Mesenteric fat pad (tissue), 1 donor: ENCODE measurements at regions not wholly inside any gene's neighbourhood (a gene's known extent, or its start where the extent isn't known, plus 50 kb on each side); places are given as distances from the start of the nearest gene placed in this dataset.

Experiments used
- DNase-seq: peaks from one replicate; pipeline ENCODE4 v3.0.0-alpha.2; 2020; ENCODE audit warnings: low spot score
- donor health status: DM: yes; HTN: yes; CAD: no.

- DNase-seq: no peak
These were observed 243.7 kb downstream of the SLC16A7 start for GRCh38 chr12:59839514-59839913.

DNA sequence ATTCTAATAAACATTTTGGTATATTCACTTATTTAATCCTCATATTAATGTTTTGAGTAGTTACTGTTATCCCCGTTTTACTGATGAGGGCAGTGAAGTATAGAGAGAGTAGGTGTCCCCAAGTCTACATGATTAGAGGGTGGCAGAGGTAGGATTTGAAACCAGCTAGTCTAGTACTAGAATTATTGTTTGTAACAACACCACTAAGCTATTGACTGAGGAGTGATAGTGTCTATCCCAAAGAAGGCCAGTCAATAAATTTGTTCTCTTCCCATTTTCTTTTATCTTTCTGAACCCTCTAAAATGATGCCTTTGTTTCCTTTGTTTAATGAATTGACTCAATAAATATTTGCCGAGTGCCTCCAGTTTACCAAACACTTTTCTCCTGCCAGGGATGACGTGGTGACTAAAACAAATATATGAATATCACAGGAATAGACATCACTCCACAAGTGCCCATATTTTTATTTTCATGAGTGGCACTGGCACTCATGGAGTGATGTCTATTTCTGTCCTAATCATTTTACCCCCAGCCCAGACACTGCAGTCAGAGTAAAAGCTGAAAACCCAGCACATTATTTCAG lies 247.5 kb downstream of the SLC16A7 start:
- no peak for DNase-seq

GRCh38 chr12:59844750-59845149 lies 248.9 kb downstream of the SLC16A7 start:
- DNase-seq: no peak

DNA sequence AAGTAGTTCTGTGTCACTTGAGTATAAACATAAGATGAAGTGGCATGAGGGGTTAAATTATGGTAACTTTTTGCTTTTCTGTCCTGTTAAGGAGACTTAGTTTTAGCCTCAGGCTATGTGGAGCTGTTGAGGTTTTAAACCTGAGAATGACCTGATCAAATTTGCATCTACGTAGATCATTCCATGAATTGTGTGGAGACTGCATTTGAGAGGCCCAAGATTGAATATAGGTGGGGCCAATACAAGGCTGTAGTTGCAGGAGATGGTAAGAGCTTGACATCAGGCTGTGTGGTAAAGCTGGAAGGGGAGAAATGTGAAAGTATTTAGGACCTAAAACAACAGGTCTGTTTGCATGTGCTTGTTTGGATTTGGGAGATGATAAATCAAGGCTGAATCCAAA lies 249.5 kb downstream of the SLC16A7 start:
- no peak for DNase-seq

GRCh38 chr12:59847127-59847526 lies 251.3 kb downstream of the SLC16A7 start:
- DNase-seq: no peak

GRCh38 chr12:59850268-59850667 lies 254.4 kb downstream of the SLC16A7 start:
- no peak for DNase-seq

DNA sequence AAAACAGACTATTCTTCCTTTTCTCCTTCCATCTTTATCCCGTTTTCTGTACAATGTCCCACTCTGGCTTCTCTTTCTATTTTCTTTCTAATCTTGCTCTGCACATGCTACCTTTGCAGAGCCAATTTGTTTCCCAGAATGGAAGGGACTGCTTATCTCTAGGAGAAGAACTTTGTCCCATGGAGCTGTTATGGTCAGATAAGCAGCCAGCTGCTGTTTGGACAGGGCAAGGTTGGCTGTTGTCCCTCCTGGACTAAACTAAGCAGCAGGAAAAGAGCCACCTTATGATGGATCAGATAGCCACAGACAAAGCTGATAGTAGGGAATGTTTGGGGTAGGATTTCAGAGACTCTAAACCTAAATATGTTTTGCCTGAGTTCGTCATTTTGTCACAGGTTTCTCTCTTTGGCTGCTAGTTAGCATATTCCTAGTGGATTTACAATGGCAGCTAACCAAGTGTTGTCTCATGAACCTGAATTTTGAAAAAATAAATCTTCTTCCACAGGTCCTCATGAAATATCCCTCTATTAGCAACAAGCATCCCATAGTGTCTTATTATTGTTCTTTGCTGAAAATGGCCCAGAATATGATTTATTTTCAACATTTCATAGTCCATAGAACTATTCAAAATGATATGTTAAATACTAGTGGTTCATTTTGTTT lies 262.8 kb downstream of the SLC16A7 start:
- DNase-seq: no peak

GRCh38 chr12:59859171-59859510 lies 263.3 kb downstream of the SLC16A7 start:
- no peak for DNase-seq

DNA sequence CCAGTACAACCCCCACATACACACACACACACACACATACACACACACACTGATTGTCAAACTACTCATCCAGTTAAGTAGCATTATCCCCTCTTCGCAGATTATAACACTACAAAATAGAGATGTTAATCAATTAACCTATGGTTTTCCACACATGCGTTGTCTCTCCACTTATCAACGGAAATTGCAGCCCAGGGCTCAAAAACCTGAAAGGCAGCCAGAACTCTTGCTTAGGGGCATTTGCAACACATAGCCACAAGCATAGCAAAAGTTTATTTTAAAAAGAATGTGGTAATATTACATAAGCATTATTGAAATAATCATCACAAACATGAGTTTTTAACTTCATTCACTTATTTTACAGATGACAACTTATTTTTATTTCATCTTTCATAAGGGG lies 265.8 kb downstream of the SLC16A7 start:
- no peak for DNase-seq

- no peak for DNase-seq
These were observed 271.2 kb downstream of the SLC16A7 start for GRCh38 chr12:59867055-59867454.

- DNase-seq: no peak
These were observed 271.9 kb downstream of the SLC16A7 start for GRCh38 chr12:59867689-59868088.

DNA sequence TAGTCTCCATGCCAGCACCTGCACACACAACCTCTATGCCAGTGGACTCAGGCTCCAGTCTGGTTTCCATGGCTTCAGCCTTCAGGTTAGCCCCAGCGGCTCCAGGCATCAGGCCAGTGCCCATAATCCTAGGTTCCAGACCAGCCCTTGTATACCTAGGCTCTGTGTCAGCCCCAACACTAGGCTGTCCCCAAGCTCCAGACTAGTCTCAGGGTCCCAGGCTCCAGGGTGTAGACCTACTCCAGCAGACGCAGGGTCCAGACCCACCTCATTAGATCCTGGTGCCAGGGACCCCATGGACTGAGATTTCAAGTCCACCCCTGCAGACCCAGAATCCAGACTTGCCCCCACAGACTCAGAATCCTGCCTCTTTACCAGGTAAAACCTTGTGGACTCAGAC lies 275.9 kb downstream of the SLC16A7 start:
- no peak for DNase-seq

DNA sequence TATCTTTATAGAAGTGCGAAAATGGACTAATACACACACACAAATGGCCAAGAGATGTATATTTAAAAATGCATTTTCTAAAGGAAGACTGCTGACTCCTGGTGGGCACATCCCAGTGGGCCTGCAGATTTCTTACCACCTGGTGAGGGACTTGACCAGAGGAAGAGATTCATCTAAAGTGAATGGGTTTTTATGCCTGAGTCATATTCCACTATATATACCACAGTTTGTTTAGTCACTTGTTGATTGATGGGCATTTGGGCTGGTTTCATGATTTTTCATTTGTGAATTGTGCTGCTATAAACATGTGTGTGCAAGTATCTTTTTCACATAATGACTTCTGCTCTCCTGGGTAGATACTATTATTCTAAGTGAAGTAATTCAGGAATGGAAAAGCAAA lies 277.3 kb downstream of the SLC16A7 start:
- DNase-seq: no peak

- DNase-seq: no peak
These were observed 279.0 kb downstream of the SLC16A7 start for GRCh38 chr12:59874781-59875180.

- no peak for DNase-seq
These were observed 290.4 kb downstream of the SLC16A7 start for GRCh38 chr12:59886131-59886733.

- DNase-seq: no peak
These were observed 291.3 kb downstream of the SLC16A7 start for GRCh38 chr12:59887178-59887577.

GRCh38 chr12:59890896-59891579 lies 295.2 kb downstream of the SLC16A7 start:
- no peak for DNase-seq

DNA sequence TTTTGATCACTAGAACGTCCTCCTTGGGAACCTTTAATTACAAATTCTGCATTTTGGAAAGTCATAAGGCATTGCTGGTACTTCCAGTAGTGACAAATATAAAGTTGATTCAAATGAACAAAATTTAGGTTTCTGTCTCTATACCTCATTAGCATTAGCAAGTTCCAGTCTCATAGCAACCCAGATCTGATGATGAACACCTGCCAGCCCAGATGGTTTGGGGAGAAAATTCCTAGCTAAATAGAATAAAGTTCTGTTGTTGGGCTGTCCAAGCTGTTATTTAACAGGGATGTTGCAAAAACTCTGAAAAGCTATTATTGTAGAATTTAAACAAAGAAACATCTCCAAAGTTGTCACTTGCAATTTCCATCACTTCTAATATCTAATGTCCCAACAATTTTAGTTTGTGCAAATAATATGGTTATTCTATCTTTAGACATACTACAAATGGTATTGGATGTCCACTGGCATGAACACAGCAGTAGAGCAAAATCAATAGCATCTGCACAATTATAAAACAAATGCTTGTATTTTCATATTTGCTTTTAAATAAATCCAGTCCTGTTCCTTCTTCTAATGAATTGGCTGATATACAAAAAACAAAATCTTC lies 299.4 kb downstream of the SLC16A7 start:
- DNase-seq: no peak

DNA sequence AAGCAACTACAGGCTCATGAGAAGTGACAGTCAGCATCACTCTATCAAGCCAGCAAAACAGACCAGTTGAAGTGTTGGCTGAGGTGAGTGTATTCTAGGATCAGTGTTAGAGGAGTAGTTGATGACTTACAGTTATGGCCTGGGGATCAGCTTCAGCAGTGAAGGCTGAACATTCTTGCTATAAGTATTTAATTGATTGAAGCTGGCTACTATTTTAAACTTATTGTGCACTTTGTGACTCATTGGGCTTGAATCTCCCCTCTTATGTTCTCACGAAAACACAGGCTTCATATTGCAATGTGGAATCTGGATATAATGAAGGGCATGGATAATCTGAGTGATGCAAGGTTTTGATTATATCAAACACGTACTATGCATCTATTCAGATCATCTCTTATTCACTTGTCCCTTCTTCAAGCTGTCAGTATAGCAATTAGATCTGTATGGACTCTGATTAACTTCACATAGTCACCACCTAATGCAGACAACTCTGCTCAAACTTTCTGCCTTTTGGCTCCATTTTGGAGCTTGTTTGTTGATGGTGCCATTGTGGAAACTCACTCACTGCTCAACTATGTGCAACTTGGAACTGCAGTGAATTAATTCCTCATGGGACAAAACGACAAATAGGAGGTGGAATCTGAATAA lies 309.2 kb downstream of the SLC16A7 start:
- DNase-seq: no peak

DNA sequence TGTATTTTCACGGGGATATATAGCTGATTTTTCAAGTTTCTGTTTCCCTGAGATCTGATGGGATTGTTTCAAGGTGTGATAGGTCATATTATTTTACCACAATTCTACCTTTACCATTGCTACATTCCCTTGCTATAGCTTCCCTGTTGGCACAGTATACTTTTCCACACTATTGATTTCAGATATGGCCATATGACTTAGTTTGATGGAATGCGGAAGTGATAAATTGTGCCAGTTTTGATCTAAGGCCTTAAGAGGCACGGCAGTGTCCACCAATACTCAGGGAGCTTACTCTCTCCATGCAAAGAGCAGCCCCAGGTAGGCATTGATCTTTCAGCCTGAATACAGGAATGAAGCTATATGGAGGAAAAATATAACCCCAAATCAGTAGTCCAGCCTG lies 315.7 kb downstream of the SLC16A7 start:
- no peak for DNase-seq

- DNase-seq: no peak
These were observed 321.2 kb downstream of the SLC16A7 start for GRCh38 chr12:59916988-59917387.

DNA sequence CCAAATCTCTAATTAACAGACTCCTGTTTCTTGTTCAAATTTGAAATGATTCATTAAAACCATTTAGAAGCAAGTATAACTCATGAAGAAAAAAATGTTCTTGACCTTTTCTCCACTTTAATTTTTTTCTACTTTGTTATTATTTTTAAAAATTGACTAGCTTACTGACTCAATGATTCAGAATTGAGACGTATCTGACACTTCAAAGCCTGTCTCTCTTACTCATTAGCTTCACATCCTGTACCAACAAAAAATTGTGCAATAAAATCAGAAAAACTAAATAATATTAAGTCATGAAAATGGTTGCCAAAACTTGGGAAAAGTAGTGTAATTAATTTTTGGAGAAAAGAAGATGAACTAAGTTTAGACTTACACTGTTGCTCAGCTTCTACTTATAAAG lies 331.2 kb downstream of the SLC16A7 start:
- no peak for DNase-seq
